GM23338 (cell line): ENCODE measurements at regions not wholly inside any gene's neighbourhood (a gene's known extent, or its start where the extent isn't known, plus 50 kb on each side); places are given as distances from the start of the nearest gene placed in this dataset.

Experiments
- ATAC-seq: fragments of 200-7000 bp; cut with Tn5 transposase; 3 replicates; pipeline ENCODE4 v1.9.1; 2020
- DNase-seq: peaks from one replicate; pipeline ENCODE4 v3.0.0-alpha.2; 2015; ENCODE audit warnings: low spot score
- H2AFZ ChIP-seq: fragments of 200-600 bp; sonication (generic); 2 replicates; pipeline ENCODE4 v1.8.0; 2016; ENCODE audit warnings: antibody characterized with exemption, mild to moderate bottlenecking, moderate library complexity
- H3F3A ChIP-seq: fragments of 200-600 bp; sonication (generic); replicated peaks from 2 replicates; pipeline ENCODE4 v1.8.0; 2017; ENCODE audit warnings: antibody characterized with exemption, mixed run types, low read depth
- H3K27ac ChIP-seq: fragments of 200-600 bp; sonication (generic); 2 replicates; pipeline ENCODE4 v1.6.1; 2016; ENCODE audit warnings: low read depth
- H3K27me3 ChIP-seq: fragments of 200-600 bp; sonication (generic); 2 replicates; pipeline ENCODE4 v1.8.0; 2016; ENCODE audit warnings: mild to moderate bottlenecking, mixed run types, moderate library complexity; ENCODE audit not compliant: insufficient read depth
- H3K36me3 ChIP-seq: fragments of 200-600 bp; sonication (generic); 2 replicates; pipeline ENCODE4 v1.8.0; 2016; ENCODE audit warnings: mild to moderate bottlenecking; ENCODE audit not compliant: insufficient read depth
- H3K4me1 ChIP-seq: fragments of 200-600 bp; sonication (generic); 2 replicates; pipeline ENCODE4 v1.8.0; 2016; ENCODE audit warnings: mild to moderate bottlenecking, moderate library complexity; ENCODE audit not compliant: insufficient read depth
- H3K4me2 ChIP-seq: fragments of 200-600 bp; sonication (generic); 2 replicates; pipeline ENCODE4 v1.7.1; 2017; ENCODE audit warnings: mixed run types
- H3K4me3 ChIP-seq: fragments of 200-600 bp; sonication (generic); 2 replicates; pipeline ENCODE4 v1.6.1; 2016; ENCODE audit warnings: mixed run types
- H3K79me2 ChIP-seq: fragments of 200-600 bp; sonication (generic); replicated peaks from 2 replicates; pipeline ENCODE4 v1.8.0; 2017; ENCODE audit warnings: mild to moderate bottlenecking; ENCODE audit not compliant: insufficient read depth
- H3K9me2 ChIP-seq: fragments of 200-600 bp; sonication (generic); 2 replicates; pipeline ENCODE4 v1.8.0; 2017; ENCODE audit not compliant: insufficient read depth
- H4K20me1 ChIP-seq: fragments of 200-600 bp; sonication (generic); replicated peaks from 2 replicates; pipeline ENCODE4 v1.8.0; 2017; ENCODE audit warnings: mild to moderate bottlenecking; ENCODE audit not compliant: insufficient read depth
- H3K27ac Mint-ChIP-seq: 2 replicates; pipeline ENCODE4 v1.8.0; 2020; ENCODE audit warnings: inconsistent platforms, mild to moderate bottlenecking, moderate library complexity, mixed read lengths
- H3K27me3 Mint-ChIP-seq: 3 replicates; pipeline ENCODE4 v1.8.0; 2022; ENCODE audit warnings: low read depth, mild to moderate bottlenecking, moderate library complexity, mixed read lengths, inconsistent platforms; ENCODE audit not compliant: insufficient read depth, poor library complexity
- H3K36me3 Mint-ChIP-seq: 3 replicates; pipeline ENCODE4 v1.8.0; 2021; ENCODE audit warnings: low read depth, mild to moderate bottlenecking, inconsistent platforms, moderate library complexity, mixed read lengths
- H3K4me1 Mint-ChIP-seq: 3 replicates; pipeline ENCODE4 v1.8.0; 2020; ENCODE audit warnings: mild to moderate bottlenecking, inconsistent platforms, mixed read lengths
- H3K4me3 Mint-ChIP-seq: 3 replicates; pipeline ENCODE4 v1.8.0; 2021; ENCODE audit warnings: moderate library complexity, mild to moderate bottlenecking, inconsistent platforms, mixed read lengths
- H3K9me3 Mint-ChIP-seq: 3 replicates; pipeline ENCODE4 v1.8.0; 2020; ENCODE audit warnings: moderate library complexity, mild to moderate bottlenecking, inconsistent platforms, mixed read lengths
- CREB1 ChIP-seq: fragments of 250-450 bp; sonication (Bioruptor Pico); IDR thresholded peaks from 2 replicates; pipeline ENCODE4 v1.5.0; 2020; ENCODE audit warnings: low read depth, mild to moderate bottlenecking, moderate library complexity
- CTCF ChIP-seq, 2 experiments: fragments of 200-600 bp in 1 of 2; sonication (generic) in 1 of 2; conservative IDR thresholded peaks; 2 replicates each; pipeline versions ENCODE4 v1.5.1 to v1.6.1; 2016 to 2017; ENCODE audit warnings: antibody characterized with exemption in 2 of 2, low read depth in 2 of 2, mild to moderate bottlenecking in 2 of 2, moderate library complexity in 1 of 2
- EZH2 ChIP-seq: fragments of 200-600 bp; sonication (generic); IDR thresholded peaks from one replicate; pipeline ENCODE4 v1.8.0; 2017; ENCODE audit warnings: antibody characterized with exemption, mild to moderate bottlenecking, low read depth; ENCODE audit not compliant: unreplicated experiment
- POLR2AphosphoS5 ChIP-seq: IDR thresholded peaks from 2 replicates; pipeline ENCODE4 v1.6.1; 2016; ENCODE audit warnings: antibody characterized with exemption, low read depth
- STAT1 ChIP-seq: IDR thresholded peaks from one replicate; pipeline ENCODE4 v1.6.1; 2016; ENCODE audit warnings: antibody characterized with exemption; ENCODE audit not compliant: unreplicated experiment
- ZNF462 ChIP-seq: fragments of 250-450 bp; sonication (Bioruptor Pico); IDR thresholded peaks from 2 replicates; pipeline ENCODE4 v1.5.0; 2020; ENCODE audit warnings: mild to moderate bottlenecking, moderate library complexity

DNA sequence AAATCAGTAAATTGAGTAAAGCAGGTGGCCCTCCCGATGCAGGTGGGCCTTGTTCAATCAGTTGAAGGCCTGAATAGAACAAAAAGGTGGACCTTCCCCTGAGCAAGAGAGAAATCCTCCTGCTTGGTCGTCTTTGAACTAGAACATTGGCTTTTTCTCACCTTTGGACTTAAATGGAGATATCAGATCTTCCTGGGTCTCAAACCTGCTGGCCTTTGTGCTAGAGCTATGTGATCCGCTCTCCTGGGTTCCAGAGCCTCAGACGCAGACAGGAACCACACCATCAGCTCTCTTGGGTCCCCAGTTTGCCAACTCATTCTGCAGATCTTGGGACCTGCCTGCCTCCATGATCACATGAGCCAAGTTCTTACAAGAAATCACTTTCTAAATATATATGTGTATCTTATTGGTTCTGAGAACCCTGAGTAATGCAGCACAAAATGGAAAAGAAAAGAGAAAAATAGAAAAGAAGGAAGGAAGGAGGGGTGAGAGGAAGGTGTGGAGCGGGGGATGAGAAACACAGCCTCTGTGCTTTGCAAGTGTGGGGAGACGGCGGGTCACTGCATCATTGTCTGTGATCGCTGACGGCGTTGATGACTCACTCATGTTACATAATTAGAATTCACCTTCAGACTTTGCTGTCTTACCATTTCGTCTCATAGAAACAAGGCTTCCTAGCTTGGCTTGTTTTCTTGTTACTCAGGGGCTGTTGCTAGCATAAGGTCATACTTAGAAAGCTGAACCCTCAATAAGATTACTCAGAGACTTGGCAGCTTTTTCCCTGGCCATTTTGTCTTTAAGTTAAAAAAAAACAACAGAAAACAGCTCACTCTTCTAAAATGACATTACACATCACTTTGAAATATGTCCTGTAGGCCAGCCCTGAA is 85.7 kb upstream of the NEDD9 start:
- TF ChIP-seq ZNF462 (CRISPR knock-in tag) (no peak), POLR2AphosphoS5 (no peak), STAT1 (no peak), EZH2 (no peak), CTCF (conservative IDR thresholded peaks at IDR 0.05; ENCODE audit: low read depth in 2 of 2) (no peak), CREB1 (CRISPR knock-in tag) (no peak)
- Histone ChIP-seq H3K4me1 (peaks cover 4% of the 10 kb centered on the region; the same call in 1 of the 2 replicates), H4K20me1 (no peaks in the 10 kb centered on the region), H3K79me2 (no peaks in the 10 kb centered on the region), H2AFZ (peak overlapping the region; percentile 76; the same call in 1 of the 2 replicates), H3K4me2 (no peak overlapping the region), H3K4me3 (no peak overlapping the region), H3F3A (no peaks in the 10 kb centered on the region), H3K36me3 (no peaks in the 10 kb centered on the region), H3K9me2 (peaks cover 10% of the 10 kb centered on the region; the same call in 1 of the 2 replicates), H3K27ac (no peak overlapping the region), H3K27me3 (no peaks in the 10 kb centered on the region)
- Mint-ChIP-seq H3K36me3 (no peaks in the 10 kb centered on the region), H3K27me3 (peaks cover 3% of the 10 kb centered on the region), H3K9me3 (no peaks in the 10 kb centered on the region; the same call in 2 of the 3 replicates), H3K4me1 (no peaks in the 10 kb centered on the region), H3K27ac (no peak overlapping the region), H3K4me3 (no peak overlapping the region)
- peak; percentile 19 for DNase-seq
- no peak for ATAC-seq
